GM06990 (cell line): ENCODE measurements at regions not wholly inside any gene's neighbourhood (a gene's known extent, or its start where the extent isn't known, plus 50 kb on each side); places are given as distances from the start of the nearest gene placed in this dataset.

Experiments used
- DNase-seq: peaks from one replicate; pipeline ENCODE4 v3.0.0-alpha.2; 2011; ENCODE audit not compliant: insufficient read length; ENCODE audit errors: extremely low read depth
- H3K27me3 ChIP-seq: replicated peaks from 2 replicates; pipeline ENCODE4 v1.6.0; 2011; ENCODE audit warnings: low read length; ENCODE audit not compliant: control insufficient read depth, insufficient read depth
- H3K36me3 ChIP-seq: 2 replicates; pipeline ENCODE4 v1.5.1; 2011; ENCODE audit warnings: low read length; ENCODE audit not compliant: control insufficient read depth, insufficient read depth
- H3K4me3 ChIP-seq: replicated peaks from 2 replicates; pipeline ENCODE4 v1.5.1; 2011; ENCODE audit warnings: low read depth, mild to moderate bottlenecking, control low read depth, low read length
- CTCF ChIP-seq: IDR thresholded peaks from 2 replicates; pipeline ENCODE4 v1.5.1; 2011; ENCODE audit warnings: low read length, control low read depth, mild to moderate bottlenecking, inconsistent platforms; ENCODE audit not compliant: insufficient read depth, poor library complexity, severe bottlenecking

- no peak for TF ChIP-seq CTCF
- Histone ChIP-seq H3K4me3 (no peak overlapping the region), H3K27me3 (no peaks in the 10 kb centered on the region), H3K36me3 (no peaks in the 10 kb centered on the region)
- DNase-seq = no peak
Observed at GRCh38 chrX:143800150-143800549, 79.6 kb upstream of the SPANXN2 start.

- Histone ChIP-seq H3K27me3 (no peaks in the 10 kb centered on the region), H3K36me3 (no peaks in the 10 kb centered on the region), H3K4me3 (no peak overlapping the region)
- DNase-seq = no peak
- peak; percentile 26 for TF ChIP-seq CTCF
Observed at GRCh38 chrX:143788265-143788664, 67.7 kb upstream of the SPANXN2 start.

- no peaks in the 10 kb centered on the region for H3K27me3 ChIP-seq
- H3K4me3 ChIP-seq = no peak overlapping the region
- TF ChIP-seq CTCF = no peak
- no peaks in the 10 kb centered on the region for H3K36me3 ChIP-seq
- DNase-seq = no peak
Observed at GRCh38 chrX:143787341-143787740, 66.8 kb upstream of the SPANXN2 start.

DNA sequence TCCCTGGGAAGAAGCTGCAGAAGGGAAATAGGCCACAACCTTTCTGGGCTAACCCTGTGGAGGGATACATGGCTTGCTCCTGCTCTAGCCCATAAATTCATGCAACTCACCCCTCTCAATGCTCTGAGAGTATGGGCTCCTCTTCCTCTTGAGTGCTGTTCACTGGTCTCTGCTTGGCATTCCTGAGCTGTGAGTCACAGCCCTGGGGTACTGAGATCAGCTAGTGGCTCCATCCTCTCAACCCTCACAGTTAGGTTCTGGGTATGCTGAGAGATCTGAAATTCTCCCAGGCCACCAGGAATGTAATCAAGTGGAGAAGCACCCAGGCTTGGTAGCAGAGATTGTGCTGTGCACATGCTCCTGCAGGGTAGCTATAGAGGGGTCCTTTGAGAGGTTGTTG lies 60.6 kb upstream of the SPANXN2 start:
- DNase-seq = no peak
- H3K27me3 ChIP-seq = no peaks in the 10 kb centered on the region
- TF ChIP-seq CTCF = no peak
- no peak overlapping the region for H3K4me3 ChIP-seq
- H3K36me3 ChIP-seq = no peaks in the 10 kb centered on the region
